ENCODE measurements at regions not wholly inside any gene's neighbourhood (a gene's known extent, or its start where the extent isn't known, plus 50 kb on each side); places are given as distances from the start of the nearest gene placed in this dataset.

DNA sequence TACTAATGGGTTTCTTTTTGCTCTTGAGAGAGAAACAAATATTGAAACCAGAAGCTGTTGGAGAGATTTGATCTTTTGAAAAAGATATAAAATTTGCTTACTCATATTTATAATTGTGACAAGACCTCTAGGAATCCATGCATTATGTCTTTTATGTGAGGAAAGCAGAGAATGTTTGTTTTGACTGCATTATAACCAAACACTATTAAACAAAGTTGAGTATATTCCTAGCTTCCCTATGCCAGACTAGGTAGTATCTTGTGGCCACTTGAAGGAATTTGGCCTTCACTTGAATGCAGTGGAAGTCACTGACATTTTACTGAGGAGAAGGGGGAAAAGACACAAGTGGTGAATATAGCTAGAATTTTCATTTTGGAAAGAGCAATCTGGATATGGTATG lies 521.8 kb upstream of the ZEB2 start:
- Histone ChIP-seq H3K9me3 (no peaks in the 10 kb centered on the region), H3K4me3 (replicated peaks in 1 of 3) (no peak overlapping the region), H3K4me1 (no peaks in the 10 kb centered on the region), H3K27ac (no peak overlapping the region), H3K27me3 (no peaks in the 10 kb centered on the region), H3K36me3 (no peaks in the 10 kb centered on the region)
- no peak for TF ChIP-seq POLR2A (IDR thresholded peaks at IDR 0.05)
- TF ChIP-seq, protein P1, sequence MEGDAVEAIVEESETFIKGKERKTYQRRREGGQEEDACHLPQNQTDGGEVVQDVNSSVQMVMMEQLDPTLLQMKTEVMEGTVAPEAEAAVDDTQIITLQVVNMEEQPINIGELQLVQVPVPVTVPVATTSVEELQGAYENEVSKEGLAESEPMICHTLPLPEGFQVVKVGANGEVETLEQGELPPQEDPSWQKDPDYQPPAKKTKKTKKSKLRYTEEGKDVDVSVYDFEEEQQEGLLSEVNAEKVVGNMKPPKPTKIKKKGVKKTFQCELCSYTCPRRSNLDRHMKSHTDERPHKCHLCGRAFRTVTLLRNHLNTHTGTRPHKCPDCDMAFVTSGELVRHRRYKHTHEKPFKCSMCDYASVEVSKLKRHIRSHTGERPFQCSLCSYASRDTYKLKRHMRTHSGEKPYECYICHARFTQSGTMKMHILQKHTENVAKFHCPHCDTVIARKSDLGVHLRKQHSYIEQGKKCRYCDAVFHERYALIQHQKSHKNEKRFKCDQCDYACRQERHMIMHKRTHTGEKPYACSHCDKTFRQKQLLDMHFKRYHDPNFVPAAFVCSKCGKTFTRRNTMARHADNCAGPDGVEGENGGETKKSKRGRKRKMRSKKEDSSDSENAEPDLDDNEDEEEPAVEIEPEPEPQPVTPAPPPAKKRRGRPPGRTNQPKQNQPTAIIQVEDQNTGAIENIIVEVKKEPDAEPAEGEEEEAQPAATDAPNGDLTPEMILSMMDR (IDR thresholded peaks at IDR 0.05) = no peak
- DNase-seq = no peak
- intact Hi-C loops (cut with DNase I) = no loop called here

DNA sequence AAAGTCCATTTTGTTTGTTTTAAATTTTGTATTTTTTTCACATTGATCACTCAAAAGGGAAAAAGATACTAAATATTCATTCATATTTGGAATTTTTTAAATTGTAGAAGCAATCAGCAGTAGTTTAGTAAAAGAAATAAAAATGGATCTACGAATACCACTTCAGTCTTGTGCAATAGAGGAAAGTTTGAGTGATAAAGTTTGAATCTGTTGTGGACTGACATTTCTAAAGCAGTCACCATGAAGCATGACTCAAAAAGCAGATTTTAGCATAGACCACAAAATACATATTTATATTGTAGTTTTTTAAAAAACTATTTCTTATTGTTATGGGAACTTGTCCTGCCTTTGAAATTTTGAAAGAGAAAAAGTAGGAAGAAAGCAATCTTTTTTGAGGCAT lies 520.5 kb upstream of the ZEB2 start:
- H3K27me3 ChIP-seq = no peaks in the 10 kb centered on the region
- no peak overlapping the region for H3K27ac ChIP-seq
- WGBS, 2 donors = 79 to 81% methylated on average over 1 of the region's 1 CpG
- no peak overlapping the region for H3K4me3 ChIP-seq (replicated peaks in 1 of 3)
- no peaks in the 10 kb centered on the region for H3K36me3 ChIP-seq
- no peak for DNase-seq
- H3K4me1 ChIP-seq = no peaks in the 10 kb centered on the region
- intact Hi-C loops (cut with DNase I) = no loop called here
- H3K9me3 ChIP-seq = no peaks in the 10 kb centered on the region
- TF ChIP-seq, protein P1 (IDR thresholded peaks at IDR 0.05) = no peak
- no peak for TF ChIP-seq POLR2A (IDR thresholded peaks at IDR 0.05)

DNA sequence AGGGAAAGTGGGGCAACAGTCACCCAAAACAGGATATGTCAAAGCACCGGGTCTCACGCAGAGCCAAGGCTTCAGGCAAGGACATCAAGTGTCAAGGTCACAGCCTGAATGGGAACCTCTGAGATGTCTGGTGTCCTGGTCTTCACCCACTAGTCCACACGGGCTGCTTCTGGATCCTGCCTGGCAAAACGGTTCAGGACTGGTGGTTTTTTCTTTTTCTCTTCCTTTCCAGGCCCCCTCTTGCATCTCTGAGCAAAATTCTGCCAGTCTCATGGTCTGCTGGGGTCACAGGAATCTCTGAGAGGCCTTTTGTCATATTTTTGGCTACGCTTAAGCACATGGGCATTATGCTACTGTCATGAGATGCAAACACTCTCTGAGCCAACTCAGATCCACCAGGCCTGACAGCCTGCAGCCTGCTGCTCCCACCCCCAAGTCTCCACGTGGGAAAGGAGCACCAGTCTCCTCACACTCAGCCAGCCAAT lies 518.2 kb upstream of the ZEB2 start:
- H3K27ac ChIP-seq = peak overlapping the region in 2 of 3 donors; percentile 20 to 37
- no peaks in the 10 kb centered on the region for H3K36me3 ChIP-seq
- no peak for DNase-seq
- H3K9me3 ChIP-seq = no peaks in the 10 kb centered on the region
- intact Hi-C loops (cut with DNase I) = no loop called here
- no peaks in the 10 kb centered on the region for H3K4me1 ChIP-seq
- 68 to 71% methylated on average over 6 of the region's 6 CpGs for WGBS, 2 donors
- no peaks in the 10 kb centered on the region for H3K27me3 ChIP-seq
- H3K4me3 ChIP-seq (replicated peaks in 1 of 3) = no peak overlapping the region
- TF ChIP-seq POLR2A (IDR thresholded peaks at IDR 0.05) = no peak
- TF ChIP-seq, protein P1 (IDR thresholded peaks at IDR 0.05) = no peak

DNA sequence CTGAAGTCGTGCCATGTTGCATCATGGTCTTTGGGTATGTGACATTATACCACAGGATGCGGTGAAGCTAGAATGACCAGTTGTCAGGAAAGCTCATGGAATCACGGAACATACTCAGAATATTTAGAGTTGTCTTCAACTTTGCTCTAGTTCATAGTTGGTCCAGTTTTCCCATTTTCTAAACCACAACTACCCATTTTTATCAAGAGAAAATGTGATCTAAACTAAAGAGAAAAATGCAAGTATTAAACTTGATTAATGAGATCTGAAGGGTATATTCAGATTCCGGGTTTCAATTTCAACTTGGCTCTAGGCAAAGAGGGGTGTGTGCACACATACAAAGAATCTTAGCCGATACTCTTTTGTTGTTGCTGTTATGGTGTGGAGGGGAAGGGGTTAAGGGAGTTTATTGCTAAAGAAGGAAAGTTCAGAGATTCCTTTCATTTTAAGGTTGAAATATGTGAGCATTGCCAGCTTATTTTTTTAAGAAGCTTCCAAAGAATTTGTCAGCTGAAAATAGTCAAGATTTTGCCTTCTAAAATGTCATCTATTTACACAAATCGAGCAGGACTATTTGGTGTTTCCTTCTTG lies 516.6 kb upstream of the ZEB2 start:
- no peaks in the 10 kb centered on the region for H3K9me3 ChIP-seq
- intact Hi-C loops (cut with DNase I) = no loop called here
- H3K27me3 ChIP-seq = no peaks in the 10 kb centered on the region
- no peak for TF ChIP-seq POLR2A (IDR thresholded peaks at IDR 0.05)
- TF ChIP-seq, protein P1 (IDR thresholded peaks at IDR 0.05) = no peak
- peak overlapping the region in 2 of 3 donors; percentile 6 to 14 for H3K27ac ChIP-seq
- DNase-seq = no peak
- H3K4me1 ChIP-seq = no peaks in the 10 kb centered on the region
- no peaks in the 10 kb centered on the region for H3K36me3 ChIP-seq
- WGBS, 2 donors = 74 to 76% methylated on average over 6 of the region's 6 CpGs
- no peak overlapping the region for H3K4me3 ChIP-seq (replicated peaks in 1 of 3)

DNA sequence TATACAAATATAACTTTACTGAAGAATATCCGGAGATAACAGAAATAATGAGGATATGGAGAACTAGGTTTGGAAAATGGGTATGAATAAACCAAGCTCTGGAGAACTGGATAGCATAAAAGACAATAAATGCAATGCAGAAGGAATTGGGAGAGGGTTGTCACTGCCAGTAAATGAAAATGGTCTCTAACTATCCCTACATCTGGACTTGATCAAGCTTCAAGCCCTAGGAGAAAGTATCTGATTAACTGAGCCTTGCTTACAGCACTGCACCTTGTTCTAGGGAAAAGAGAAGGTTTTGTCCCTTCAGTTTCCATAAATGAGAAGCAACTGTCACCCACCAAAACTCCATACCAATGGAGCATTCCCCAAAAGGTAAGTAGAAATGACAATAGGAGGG lies 514.6 kb upstream of the ZEB2 start:
- DNase-seq = no peak
- no peaks in the 10 kb centered on the region for H3K36me3 ChIP-seq
- H3K4me3 ChIP-seq (replicated peaks in 1 of 3) = no peak overlapping the region
- intact Hi-C loops (cut with DNase I) = no loop called here
- no peaks in the 10 kb centered on the region for H3K4me1 ChIP-seq
- H3K27ac ChIP-seq = no peak overlapping the region
- H3K27me3 ChIP-seq = no peaks in the 10 kb centered on the region
- H3K9me3 ChIP-seq = no peaks in the 10 kb centered on the region
- TF ChIP-seq, protein P1 (IDR thresholded peaks at IDR 0.05) = no peak
- no peak for TF ChIP-seq POLR2A (IDR thresholded peaks at IDR 0.05)
- WGBS, 2 donors = 92% methylated on average over 1 of the region's 1 CpG
